ENCODE measurements at regions not wholly inside any gene's neighbourhood (a gene's known extent, or its start where the extent isn't known, plus 50 kb on each side); places are given as distances from the start of the nearest gene placed in this dataset.
A peak's percentile ranks its signal among the peaks of the same experiment; 100 is the strongest.
"Not testable (repeated sequence)": the region's sequence is repeated elsewhere in the genome, so short reads cannot be mapped to it uniquely, and the experiment has no call there.

DNA sequence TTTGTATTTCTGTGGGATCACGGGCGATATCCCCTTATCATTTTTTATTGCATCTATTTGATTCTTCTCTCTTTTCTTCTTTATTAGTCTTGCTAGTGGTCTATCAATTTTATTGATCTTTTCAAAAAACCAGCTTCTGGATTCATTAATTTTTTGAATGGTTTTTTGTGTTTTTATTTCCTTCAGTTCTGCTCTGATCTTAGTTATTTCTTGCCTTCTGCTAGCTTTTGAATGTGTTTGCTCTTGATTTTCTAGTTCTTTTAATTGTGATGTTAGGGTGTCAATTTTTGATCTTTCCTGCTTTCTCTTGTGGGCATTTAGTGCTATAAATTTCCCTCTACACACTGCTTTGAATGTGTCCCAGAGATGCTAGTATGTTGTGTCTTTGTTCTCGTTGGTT, 5270.2 kb upstream of the TPTE start:
- WGBS, 4 donors: 59 to 70% (median 65%) methylated on average over 3 of the region's 3 CpGs

DNA sequence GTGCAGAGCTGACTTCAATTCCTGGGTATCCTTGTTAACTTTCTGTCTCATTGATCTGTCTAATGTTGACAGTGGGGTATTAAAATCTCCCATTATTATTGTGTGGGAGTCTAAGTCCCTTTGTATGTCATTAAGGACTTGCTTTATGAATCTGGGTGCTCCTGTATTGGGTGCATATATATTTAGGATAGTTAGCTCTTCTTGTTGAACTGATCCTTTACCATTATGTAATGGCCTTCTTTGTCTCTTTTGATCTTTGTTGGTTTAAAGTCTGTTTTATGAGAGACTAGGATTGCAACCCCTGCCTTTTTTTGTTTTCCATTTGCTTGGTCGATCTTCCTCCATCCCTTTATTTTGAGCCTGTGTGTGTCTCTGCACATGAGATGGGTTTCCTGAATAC, 5269.5 kb upstream of the TPTE start:
- 53 to 66% (median 58%) methylated on average over 1 of the region's 1 CpG for WGBS, 4 donors
- H3K27ac ChIP-seq; H3K4me1 ChIP-seq (replicated peaks in 1 of 2); H3K4me3 ChIP-seq; H3K27me3 ChIP-seq; DNase-seq; H3K9me3 ChIP-seq (replicated peaks in 1 of 3); intact Hi-C loops (cut with DNase I); H3K36me3 ChIP-seq (replicated peaks in 1 of 2): not testable (repeated sequence)

More for the DNA sequence above, 5270.2 kb upstream of the TPTE start:
- H3K36me3 ChIP-seq (replicated peaks in 1 of 2); H3K4me1 ChIP-seq (replicated peaks in 1 of 2); H3K4me3 ChIP-seq; H3K27ac ChIP-seq; H3K27me3 ChIP-seq; DNase-seq; intact Hi-C loops (cut with DNase I); H3K9me3 ChIP-seq (replicated peaks in 1 of 3): not testable (repeated sequence)
- TF ChIP-seq, protein P1, sequence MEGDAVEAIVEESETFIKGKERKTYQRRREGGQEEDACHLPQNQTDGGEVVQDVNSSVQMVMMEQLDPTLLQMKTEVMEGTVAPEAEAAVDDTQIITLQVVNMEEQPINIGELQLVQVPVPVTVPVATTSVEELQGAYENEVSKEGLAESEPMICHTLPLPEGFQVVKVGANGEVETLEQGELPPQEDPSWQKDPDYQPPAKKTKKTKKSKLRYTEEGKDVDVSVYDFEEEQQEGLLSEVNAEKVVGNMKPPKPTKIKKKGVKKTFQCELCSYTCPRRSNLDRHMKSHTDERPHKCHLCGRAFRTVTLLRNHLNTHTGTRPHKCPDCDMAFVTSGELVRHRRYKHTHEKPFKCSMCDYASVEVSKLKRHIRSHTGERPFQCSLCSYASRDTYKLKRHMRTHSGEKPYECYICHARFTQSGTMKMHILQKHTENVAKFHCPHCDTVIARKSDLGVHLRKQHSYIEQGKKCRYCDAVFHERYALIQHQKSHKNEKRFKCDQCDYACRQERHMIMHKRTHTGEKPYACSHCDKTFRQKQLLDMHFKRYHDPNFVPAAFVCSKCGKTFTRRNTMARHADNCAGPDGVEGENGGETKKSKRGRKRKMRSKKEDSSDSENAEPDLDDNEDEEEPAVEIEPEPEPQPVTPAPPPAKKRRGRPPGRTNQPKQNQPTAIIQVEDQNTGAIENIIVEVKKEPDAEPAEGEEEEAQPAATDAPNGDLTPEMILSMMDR (IDR thresholded peaks at IDR 0.05): peak in 1 of 6 experiments; percentile 16
